MM.1S (cell line): ENCODE measurements at regions not wholly inside any gene's neighbourhood (a gene's known extent, or its start where the extent isn't known, plus 50 kb on each side); places are given as distances from the start of the nearest gene placed in this dataset.

Source experiments
- DNase-seq: peaks from one replicate; pipeline ENCODE4 v3.0.0-alpha.2; 2015
- H2AFZ ChIP-seq: fragments of 300-600 bp; sonication (generic); 2 replicates; pipeline ENCODE4 v1.6.0; 2016; ENCODE audit warnings: antibody characterized with exemption, low read length
- H3F3A ChIP-seq: fragments of 300-600 bp; sonication (generic); 2 replicates; pipeline ENCODE4 v1.6.1; 2016; ENCODE audit warnings: mild to moderate bottlenecking, antibody characterized with exemption, low read length, moderate library complexity, mixed read lengths; ENCODE audit not compliant: insufficient read depth
- H3K27ac ChIP-seq: fragments of 300-600 bp; sonication (generic); 2 replicates; pipeline ENCODE4 v1.5.1; 2016; ENCODE audit warnings: mild to moderate bottlenecking, low read length
- H3K27me3 ChIP-seq: fragments of 300-600 bp; sonication (generic); replicated peaks from 2 replicates; pipeline ENCODE4 v1.6.0; 2016; ENCODE audit warnings: low read length; ENCODE audit not compliant: insufficient read depth
- H3K36me3 ChIP-seq: fragments of 300-600 bp; sonication (generic); replicated peaks from 2 replicates; pipeline ENCODE4 v1.6.1; 2016; ENCODE audit warnings: mild to moderate bottlenecking, low read length, mixed read lengths; ENCODE audit not compliant: insufficient read depth
- H3K4me1 ChIP-seq: fragments of 300-600 bp; sonication (generic); 2 replicates; pipeline ENCODE4 v1.6.1; 2016; ENCODE audit warnings: low read length, mixed read lengths
- H3K4me2 ChIP-seq: fragments of 300-600 bp; sonication (generic); 2 replicates; pipeline ENCODE4 v1.6.0; 2016; ENCODE audit warnings: low read depth, low read length
- H3K4me3 ChIP-seq: fragments of 300-600 bp; sonication (generic); 2 replicates; pipeline ENCODE4 v1.5.1; 2016; ENCODE audit warnings: low read length, mixed read lengths
- H3K79me2 ChIP-seq: fragments of 300-600 bp; sonication (generic); 2 replicates; pipeline ENCODE4 v1.6.1; 2016; ENCODE audit warnings: mixed run types, low read length, mixed read lengths
- H3K9ac ChIP-seq: fragments of 300-600 bp; sonication (generic); 2 replicates; pipeline ENCODE4 v1.6.1; 2016; ENCODE audit warnings: low read length, mixed read lengths
- H3K9me2 ChIP-seq: fragments of 300-600 bp; sonication (generic); replicated peaks from 2 replicates; pipeline ENCODE4 v1.6.1; 2016; ENCODE audit warnings: mild to moderate bottlenecking, low read length, mixed read lengths; ENCODE audit not compliant: insufficient read depth
- H3K9me3 ChIP-seq: fragments of 300-600 bp; sonication (generic); replicated peaks from 2 replicates; pipeline ENCODE4 v1.6.1; 2016; ENCODE audit warnings: mild to moderate bottlenecking, low read length, mixed read lengths; ENCODE audit not compliant: insufficient read depth
- H4K20me1 ChIP-seq: fragments of 300-600 bp; sonication (generic); 2 replicates; pipeline ENCODE4 v1.6.1; 2016; ENCODE audit warnings: mild to moderate bottlenecking, low read length, moderate library complexity, mixed read lengths; ENCODE audit not compliant: insufficient read depth
- EZH2 ChIP-seq: fragments of 300-600 bp; sonication (generic); optimal IDR thresholded peaks from 2 replicates; pipeline ENCODE3; 2017; ENCODE audit warnings: low read depth, mild to moderate bottlenecking, antibody characterized with exemption, low read length, mixed read lengths
- EZH2phosphoT487 ChIP-seq: fragments of 300-600 bp; sonication (generic); IDR thresholded peaks from 2 replicates; pipeline ENCODE4 v1.6.1; 2018; ENCODE audit warnings: antibody characterized with exemption, low read length
- TF ChIP-seq, protein P1 (sequence below): fragments of 300-600 bp; sonication (generic); IDR thresholded peaks from 2 replicates; pipeline ENCODE4 v1.5.1; 2016; ENCODE audit warnings: antibody characterized with exemption, low read length, mixed read lengths

DNA sequence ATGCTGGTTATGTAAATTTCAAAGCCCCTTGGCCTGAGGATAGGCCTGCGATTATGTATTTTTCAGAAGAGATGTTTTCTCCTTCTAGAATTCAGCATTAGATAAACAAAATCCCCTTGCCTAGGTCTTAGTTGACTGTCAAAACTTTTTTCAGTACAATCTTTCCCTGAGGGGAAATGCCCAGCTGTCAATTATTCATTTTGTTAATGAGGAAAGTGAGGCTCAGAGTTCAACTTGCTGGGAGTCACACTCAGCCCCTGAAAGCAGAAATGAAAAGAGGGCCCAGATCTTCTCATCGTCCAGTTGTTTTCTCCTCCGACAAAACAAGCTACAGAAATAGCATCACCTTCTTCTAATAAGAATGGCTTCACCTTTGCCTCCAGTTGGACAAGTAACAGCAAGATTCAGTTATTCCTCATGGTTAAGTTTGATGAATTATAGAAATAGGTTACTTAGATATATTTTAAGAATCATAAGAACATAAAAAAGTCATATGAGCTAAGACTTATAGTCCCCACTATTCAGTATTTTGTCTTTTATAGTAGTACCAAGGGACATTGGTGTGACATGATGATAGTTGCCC lies 627.1 kb upstream of the WWC1 start:
- no peak overlapping the region for H3K9ac ChIP-seq
- H3K9me3 ChIP-seq, result no peaks in the 10 kb centered on the region
- TF ChIP-seq EZH2phosphoT487, result no peak
- no peak for TF ChIP-seq EZH2
- TF ChIP-seq, protein P1, sequence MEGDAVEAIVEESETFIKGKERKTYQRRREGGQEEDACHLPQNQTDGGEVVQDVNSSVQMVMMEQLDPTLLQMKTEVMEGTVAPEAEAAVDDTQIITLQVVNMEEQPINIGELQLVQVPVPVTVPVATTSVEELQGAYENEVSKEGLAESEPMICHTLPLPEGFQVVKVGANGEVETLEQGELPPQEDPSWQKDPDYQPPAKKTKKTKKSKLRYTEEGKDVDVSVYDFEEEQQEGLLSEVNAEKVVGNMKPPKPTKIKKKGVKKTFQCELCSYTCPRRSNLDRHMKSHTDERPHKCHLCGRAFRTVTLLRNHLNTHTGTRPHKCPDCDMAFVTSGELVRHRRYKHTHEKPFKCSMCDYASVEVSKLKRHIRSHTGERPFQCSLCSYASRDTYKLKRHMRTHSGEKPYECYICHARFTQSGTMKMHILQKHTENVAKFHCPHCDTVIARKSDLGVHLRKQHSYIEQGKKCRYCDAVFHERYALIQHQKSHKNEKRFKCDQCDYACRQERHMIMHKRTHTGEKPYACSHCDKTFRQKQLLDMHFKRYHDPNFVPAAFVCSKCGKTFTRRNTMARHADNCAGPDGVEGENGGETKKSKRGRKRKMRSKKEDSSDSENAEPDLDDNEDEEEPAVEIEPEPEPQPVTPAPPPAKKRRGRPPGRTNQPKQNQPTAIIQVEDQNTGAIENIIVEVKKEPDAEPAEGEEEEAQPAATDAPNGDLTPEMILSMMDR, result no peak
- no peak overlapping the region for H3K27ac ChIP-seq
- H3K79me2 ChIP-seq, result no peaks in the 10 kb centered on the region
- no peak overlapping the region for H2AFZ ChIP-seq
- no peaks in the 10 kb centered on the region for H3K9me2 ChIP-seq
- no peak for DNase-seq
- no peak overlapping the region for H3K4me2 ChIP-seq
- no peaks in the 10 kb centered on the region for H3K36me3 ChIP-seq
- no peaks in the 10 kb centered on the region for H3K27me3 ChIP-seq
- no peaks in the 10 kb centered on the region for H3F3A ChIP-seq
- H3K4me1 ChIP-seq, result no peaks in the 10 kb centered on the region
- no peak overlapping the region for H3K4me3 ChIP-seq
- H4K20me1 ChIP-seq, result no peaks in the 10 kb centered on the region

DNA sequence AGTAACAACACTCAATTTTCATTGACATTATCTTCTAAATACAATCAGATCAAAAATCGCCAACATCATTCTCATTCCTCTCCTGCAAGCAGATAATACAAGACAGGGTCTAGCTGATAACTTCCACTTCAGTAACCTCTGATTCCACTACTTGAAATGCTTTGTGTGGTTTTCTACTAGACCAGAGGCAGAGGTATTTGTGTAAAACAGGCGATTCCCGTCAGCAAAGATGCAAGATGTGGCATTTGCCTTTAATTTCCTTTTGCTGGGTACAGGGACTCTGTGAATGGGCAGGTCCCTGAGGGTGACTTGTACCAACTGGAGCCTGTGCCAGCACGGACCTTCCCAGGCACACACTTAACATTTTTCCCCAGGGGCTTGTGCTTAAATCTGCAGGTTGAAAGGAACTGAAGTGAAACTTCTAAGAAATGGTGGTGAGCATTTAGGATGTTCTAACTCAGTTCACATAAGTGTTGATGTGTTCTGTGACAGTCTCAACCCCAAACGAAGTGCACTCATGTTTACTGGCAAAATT lies 625.5 kb upstream of the WWC1 start:
- H2AFZ ChIP-seq, result no peak overlapping the region
- H3K4me2 ChIP-seq, result no peak overlapping the region
- H3K9me2 ChIP-seq, result no peaks in the 10 kb centered on the region
- H3F3A ChIP-seq, result no peaks in the 10 kb centered on the region
- no peaks in the 10 kb centered on the region for H3K4me1 ChIP-seq
- H3K79me2 ChIP-seq, result no peaks in the 10 kb centered on the region
- H3K9me3 ChIP-seq, result no peaks in the 10 kb centered on the region
- H3K27ac ChIP-seq, result no peak overlapping the region
- TF ChIP-seq, protein P1, result no peak
- no peak for TF ChIP-seq EZH2phosphoT487
- TF ChIP-seq EZH2, result no peak
- DNase-seq, result no peak
- no peak overlapping the region for H3K9ac ChIP-seq
- no peaks in the 10 kb centered on the region for H3K36me3 ChIP-seq
- H3K27me3 ChIP-seq, result no peaks in the 10 kb centered on the region
- H3K4me3 ChIP-seq, result no peak overlapping the region
- no peaks in the 10 kb centered on the region for H4K20me1 ChIP-seq

DNA sequence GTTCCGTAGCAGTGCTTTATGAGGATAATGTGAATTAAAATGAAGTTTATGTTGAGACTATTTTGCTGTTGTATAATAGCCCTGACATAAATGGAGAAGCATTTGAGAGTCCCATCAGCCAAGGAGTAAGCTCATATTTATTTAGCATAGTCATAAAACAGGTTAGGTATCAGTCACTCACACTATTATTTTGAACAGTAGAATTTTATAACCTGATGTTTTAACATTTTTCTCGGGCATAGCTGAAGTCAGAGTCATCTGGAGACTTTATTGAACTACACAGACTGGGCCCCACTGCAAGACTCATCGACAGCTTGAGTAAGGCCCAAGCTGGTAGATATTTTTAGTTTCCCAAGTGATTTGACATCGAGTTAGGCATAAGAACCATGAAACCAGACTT lies 620.3 kb upstream of the WWC1 start:
- H3K4me2 ChIP-seq, result no peak overlapping the region
- H2AFZ ChIP-seq, result no peak overlapping the region
- no peaks in the 10 kb centered on the region for H3F3A ChIP-seq
- no peak overlapping the region for H3K4me3 ChIP-seq
- no peaks in the 10 kb centered on the region for H3K79me2 ChIP-seq
- H3K27ac ChIP-seq, result no peak overlapping the region
- no peak overlapping the region for H3K9ac ChIP-seq
- no peaks in the 10 kb centered on the region for H3K9me3 ChIP-seq
- no peaks in the 10 kb centered on the region for H3K36me3 ChIP-seq
- TF ChIP-seq, protein P1, result no peak
- TF ChIP-seq EZH2 (no peak), EZH2phosphoT487 (no peak)
- no peaks in the 10 kb centered on the region for H3K27me3 ChIP-seq
- H3K4me1 ChIP-seq, result no peaks in the 10 kb centered on the region
- H3K9me2 ChIP-seq, result no peaks in the 10 kb centered on the region
- DNase-seq, result no peak
- no peaks in the 10 kb centered on the region for H4K20me1 ChIP-seq
